ENCODE measurements at regions not wholly inside any gene's neighbourhood (a gene's known extent, or its start where the extent isn't known, plus 50 kb on each side); places are given as distances from the start of the nearest gene placed in this dataset.

DNA sequence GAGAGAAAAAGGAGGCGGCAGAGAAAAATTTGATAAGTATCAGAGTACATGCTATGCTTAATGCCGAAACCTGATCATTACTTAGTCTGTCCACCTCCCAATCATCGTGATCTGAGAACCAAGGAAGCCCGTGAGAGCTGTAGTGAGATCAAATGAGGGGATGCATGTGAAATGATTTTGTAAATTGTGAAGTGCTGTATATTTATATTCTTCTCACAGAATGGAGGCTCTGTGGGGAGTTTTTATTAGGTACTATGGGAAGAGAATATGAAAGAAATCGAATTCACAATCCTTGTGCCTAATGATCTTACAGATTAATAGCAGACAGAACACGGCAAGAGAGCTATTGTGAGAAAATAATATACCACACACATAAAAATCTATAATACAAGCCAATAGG, 115.5 kb downstream of the LYPLAL1 start:
- DNase-seq (ENCODE audit: low read depth in 4 of 6, low spot score in 6 of 6), result peak in 1 of 6 donors; percentile 88
- WGBS (ENCODE audit: insufficient coverage), result 68% methylated on average over 3 of the region's 6 CpGs
- Histone ChIP-seq H3K36me3 (ENCODE audit: control insufficient read depth, insufficient read depth, low read length) (no peaks in the 10 kb centered on the region), H3K27me3 (ENCODE audit: control insufficient read depth, insufficient read depth, low read length) (no peaks in the 10 kb centered on the region), H3K4me1 (ENCODE audit: control insufficient read depth, insufficient read depth, low read length) (no peaks in the 10 kb centered on the region), H3K27ac (ENCODE audit: low read depth, low read length) (no peak overlapping the region), H3K9me3 (ENCODE audit: control insufficient read depth, insufficient read depth, low read length) (no peaks in the 10 kb centered on the region), H3K4me3 (ENCODE audit: low read depth, low read length) (no peak overlapping the region)

GRCh38 chr1:219283541-219283940, 109.9 kb downstream of the LYPLAL1 start:
- no peak overlapping the region for H3K27ac ChIP-seq (ENCODE audit: low read depth, low read length)
- H3K4me1 ChIP-seq (ENCODE audit: control insufficient read depth, insufficient read depth, low read length), result no peaks in the 10 kb centered on the region
- H3K36me3 ChIP-seq (ENCODE audit: control insufficient read depth, insufficient read depth, low read length), result no peaks in the 10 kb centered on the region
- H3K9me3 ChIP-seq (ENCODE audit: control insufficient read depth, insufficient read depth, low read length), result no peaks in the 10 kb centered on the region
- H3K27me3 ChIP-seq (ENCODE audit: control insufficient read depth, insufficient read depth, low read length), result no peaks in the 10 kb centered on the region
- DNase-seq (ENCODE audit: low read depth in 4 of 6, low spot score in 6 of 6), result no peak
- no peak overlapping the region for H3K4me3 ChIP-seq (ENCODE audit: low read depth, low read length)

- no peaks in the 10 kb centered on the region for H3K4me1 ChIP-seq (ENCODE audit: control insufficient read depth, insufficient read depth, low read length)
- H3K9me3 ChIP-seq (ENCODE audit: control insufficient read depth, insufficient read depth, low read length), result no peaks in the 10 kb centered on the region
- WGBS (ENCODE audit: insufficient coverage), result 100% methylated on average over 1 of the region's 2 CpGs
Measured at GRCh38 chr1:219281831-219282230, 108.2 kb downstream of the LYPLAL1 start.

GRCh38 chr1:219279017-219279770, 105.5 kb downstream of the LYPLAL1 start:
- 100% methylated on average over 4 of the region's 6 CpGs for WGBS (ENCODE audit: insufficient coverage)
- H3K27me3 ChIP-seq (ENCODE audit: control insufficient read depth, insufficient read depth, low read length), result no peaks in the 10 kb centered on the region
- H3K9me3 ChIP-seq (ENCODE audit: control insufficient read depth, insufficient read depth, low read length), result no peaks in the 10 kb centered on the region
- H3K27ac ChIP-seq (ENCODE audit: low read depth, low read length), result no peak overlapping the region
- no peaks in the 10 kb centered on the region for H3K4me1 ChIP-seq (ENCODE audit: control insufficient read depth, insufficient read depth, low read length)
- DNase-seq (ENCODE audit: low read depth in 4 of 6, low spot score in 6 of 6), result no peak
- H3K36me3 ChIP-seq (ENCODE audit: control insufficient read depth, insufficient read depth, low read length), result no peaks in the 10 kb centered on the region
- no peak overlapping the region for H3K4me3 ChIP-seq (ENCODE audit: low read depth, low read length)

More at GRCh38 chr1:219281831-219282230, 108.2 kb downstream of the LYPLAL1 start:
- H3K27ac ChIP-seq (ENCODE audit: low read depth, low read length), result no peak overlapping the region
- H3K36me3 ChIP-seq (ENCODE audit: control insufficient read depth, insufficient read depth, low read length), result no peaks in the 10 kb centered on the region
- no peaks in the 10 kb centered on the region for H3K27me3 ChIP-seq (ENCODE audit: control insufficient read depth, insufficient read depth, low read length)
- no peak for DNase-seq (ENCODE audit: low read depth in 4 of 6, low spot score in 6 of 6)
- H3K4me3 ChIP-seq (ENCODE audit: low read depth, low read length), result no peak overlapping the region

- H3K27ac ChIP-seq (ENCODE audit: low read depth, low read length), result no peak overlapping the region
- no peaks in the 10 kb centered on the region for H3K27me3 ChIP-seq (ENCODE audit: control insufficient read depth, insufficient read depth, low read length)
- WGBS (ENCODE audit: insufficient coverage), result no CpG with 5 or more reads among the region's 1 CpG
- H3K4me1 ChIP-seq (ENCODE audit: control insufficient read depth, insufficient read depth, low read length), result no peaks in the 10 kb centered on the region
- H3K36me3 ChIP-seq (ENCODE audit: control insufficient read depth, insufficient read depth, low read length), result no peaks in the 10 kb centered on the region
- no peaks in the 10 kb centered on the region for H3K9me3 ChIP-seq (ENCODE audit: control insufficient read depth, insufficient read depth, low read length)
- no peak overlapping the region for H3K4me3 ChIP-seq (ENCODE audit: low read depth, low read length)
- no peak for DNase-seq (ENCODE audit: low read depth in 4 of 6, low spot score in 6 of 6)
Measured at GRCh38 chr1:219278288-219278687, 104.6 kb downstream of the LYPLAL1 start.

- WGBS (ENCODE audit: insufficient coverage), result no CpG with 5 or more reads among the region's 2 CpGs
- H3K27ac ChIP-seq (ENCODE audit: low read depth, low read length), result no peak overlapping the region
- H3K27me3 ChIP-seq (ENCODE audit: control insufficient read depth, insufficient read depth, low read length), result no peaks in the 10 kb centered on the region
- no peaks in the 10 kb centered on the region for H3K4me1 ChIP-seq (ENCODE audit: control insufficient read depth, insufficient read depth, low read length)
- H3K4me3 ChIP-seq (ENCODE audit: low read depth, low read length), result no peak overlapping the region
- H3K9me3 ChIP-seq (ENCODE audit: control insufficient read depth, insufficient read depth, low read length), result no peaks in the 10 kb centered on the region
- DNase-seq (ENCODE audit: low read depth in 4 of 6, low spot score in 6 of 6), result no peak
- no peaks in the 10 kb centered on the region for H3K36me3 ChIP-seq (ENCODE audit: control insufficient read depth, insufficient read depth, low read length)
Measured at GRCh38 chr1:219277304-219278105, 103.8 kb downstream of the LYPLAL1 start.

GRCh38 chr1:219276049-219276738, 102.5 kb downstream of the LYPLAL1 start:
- WGBS (ENCODE audit: insufficient coverage), result 77% methylated on average over 2 of the region's 5 CpGs
- Histone ChIP-seq H3K27ac (ENCODE audit: low read depth, low read length) (no peak overlapping the region), H3K4me3 (ENCODE audit: low read depth, low read length) (no peak overlapping the region), H3K9me3 (ENCODE audit: control insufficient read depth, insufficient read depth, low read length) (no peaks in the 10 kb centered on the region), H3K36me3 (ENCODE audit: control insufficient read depth, insufficient read depth, low read length) (no peaks in the 10 kb centered on the region), H3K27me3 (ENCODE audit: control insufficient read depth, insufficient read depth, low read length) (no peaks in the 10 kb centered on the region), H3K4me1 (ENCODE audit: control insufficient read depth, insufficient read depth, low read length) (peaks cover 3% of the 10 kb centered on the region)
- peak in 2 of 6 donors; percentile 24 to 28 for DNase-seq (ENCODE audit: low read depth in 4 of 6, low spot score in 6 of 6)

DNA sequence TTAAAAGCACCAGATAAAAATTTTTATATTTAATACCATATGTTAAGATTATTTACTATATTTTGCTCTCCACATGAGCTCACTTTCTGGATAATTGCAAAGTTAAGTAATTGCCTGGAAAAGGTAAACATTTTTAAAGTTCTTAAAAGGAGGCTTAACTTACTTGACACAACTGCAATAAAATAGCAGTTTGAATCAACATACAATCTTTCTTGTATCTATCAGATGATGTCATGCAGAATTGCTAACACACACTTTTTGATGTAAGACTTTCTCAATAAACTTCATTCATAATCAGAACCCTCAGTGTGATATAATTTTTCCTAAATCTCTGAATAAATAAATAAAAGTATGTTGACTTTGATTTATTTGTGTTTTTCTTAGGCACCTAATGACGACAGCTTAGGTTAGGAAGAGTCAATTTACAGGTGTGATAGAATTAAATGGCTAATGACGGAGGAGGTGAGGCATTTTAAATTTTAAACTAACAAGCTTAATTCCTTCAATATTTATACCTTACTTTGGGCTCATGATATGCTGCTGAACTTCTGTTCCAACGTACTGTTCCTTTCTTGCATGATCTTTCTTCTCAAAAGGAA, 99.5 kb downstream of the LYPLAL1 start:
- no peaks in the 10 kb centered on the region for H3K9me3 ChIP-seq (ENCODE audit: control insufficient read depth, insufficient read depth, low read length)
- H3K36me3 ChIP-seq (ENCODE audit: control insufficient read depth, insufficient read depth, low read length), result no peaks in the 10 kb centered on the region
- no CpG with 5 or more reads among the region's 3 CpGs for WGBS (ENCODE audit: insufficient coverage)
- DNase-seq (ENCODE audit: low read depth in 4 of 6, low spot score in 6 of 6), result no peak
- H3K4me3 ChIP-seq (ENCODE audit: low read depth, low read length), result no peak overlapping the region
- peaks cover 6% of the 10 kb centered on the region for H3K4me1 ChIP-seq (ENCODE audit: control insufficient read depth, insufficient read depth, low read length)
- H3K27ac ChIP-seq (ENCODE audit: low read depth, low read length), result no peak overlapping the region
- H3K27me3 ChIP-seq (ENCODE audit: control insufficient read depth, insufficient read depth, low read length), result no peaks in the 10 kb centered on the region

DNA sequence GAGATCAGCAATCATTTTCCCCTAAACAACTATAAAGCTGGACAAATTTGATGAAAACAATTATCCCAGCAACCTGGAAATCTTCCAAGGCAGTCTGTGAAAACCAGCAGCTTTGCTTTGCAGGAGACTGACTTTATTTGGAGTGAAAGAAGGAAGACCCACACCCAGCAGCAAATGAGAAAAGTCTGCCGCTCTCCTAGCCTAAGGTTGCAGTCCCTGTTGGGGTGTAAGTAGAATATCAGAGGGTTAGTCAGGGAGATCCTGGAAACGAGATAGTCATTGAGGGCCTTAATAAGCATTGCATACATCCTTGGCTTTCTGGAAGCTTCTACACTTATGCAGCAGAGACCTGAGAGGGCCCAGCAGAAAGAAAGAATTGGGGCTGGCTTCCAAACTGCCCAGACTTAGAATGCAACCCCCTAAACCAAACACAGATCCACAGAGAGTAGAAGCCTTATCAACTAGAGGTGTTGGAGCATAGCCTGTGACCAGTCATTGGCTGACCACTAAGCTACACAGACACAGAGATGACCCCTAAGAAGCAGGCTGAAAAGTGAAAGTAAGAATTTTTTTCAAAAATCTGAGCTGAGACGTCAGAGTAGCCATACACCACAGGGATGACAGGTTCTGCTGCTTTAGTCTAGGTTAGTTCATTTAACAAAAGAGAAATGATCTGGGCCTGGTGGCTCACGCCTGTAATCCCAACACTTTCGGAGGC, 98.3 kb downstream of the LYPLAL1 start:
- 32% methylated on average over 3 of the region's 5 CpGs for WGBS (ENCODE audit: insufficient coverage)
- Histone ChIP-seq H3K4me1 (ENCODE audit: control insufficient read depth, insufficient read depth, low read length) (peaks cover 6% of the 10 kb centered on the region), H3K4me3 (ENCODE audit: low read depth, low read length) (no peak overlapping the region), H3K27me3 (ENCODE audit: control insufficient read depth, insufficient read depth, low read length) (no peaks in the 10 kb centered on the region), H3K27ac (ENCODE audit: low read depth, low read length) (peak overlapping the region; percentile 57), H3K9me3 (ENCODE audit: control insufficient read depth, insufficient read depth, low read length) (no peaks in the 10 kb centered on the region), H3K36me3 (ENCODE audit: control insufficient read depth, insufficient read depth, low read length) (no peaks in the 10 kb centered on the region)
- peak in 3 of 6 donors; percentile 11 to 78 (median 62) for DNase-seq (ENCODE audit: low read depth in 4 of 6, low spot score in 6 of 6)
